H1 (cell line): ENCODE measurements at regions not wholly inside any gene's neighbourhood (a gene's known extent, or its start where the extent isn't known, plus 50 kb on each side); places are given as distances from the start of the nearest gene placed in this dataset.

Experiments
- CBX8 ChIP-seq: fragments of 300-800, 300-1000 bp; sonication (generic); IDR thresholded peaks from 2 replicates; pipeline ENCODE4 v1.7.1; 2016; ENCODE audit warnings: low read depth, low read length, borderline replicate concordance
- CHD2 ChIP-seq: IDR thresholded peaks from 2 replicates; pipeline ENCODE4 v1.6.1; 2012; ENCODE audit warnings: low read length, improper control_type of control experiment
- CREB1 ChIP-seq: IDR thresholded peaks from 2 replicates; pipeline ENCODE4 v1.6.1; 2012; ENCODE audit warnings: inconsistent platforms
- CTCF ChIP-seq, 3 experiments: IDR thresholded peaks; 1 replicate in 2 of 3; 2 replicates in 1 of 3; pipeline versions ENCODE4 v1.5.1 to v1.6.1; 2011; ENCODE audit warnings: low read length in 3 of 3, mild to moderate bottlenecking in 3 of 3, inconsistent platforms in 2 of 3, low read depth in 1 of 3, moderate library complexity in 1 of 3; ENCODE audit not compliant: insufficient read depth in 1 of 3; ENCODE audit errors: control extremely low read depth in 1 of 3
- EP300 ChIP-seq, 2 experiments: IDR thresholded peaks; 1 replicate in 1 of 2; 2 replicates in 1 of 2; pipeline ENCODE4 v1.6.1; 2011 to 2012; ENCODE audit warnings: low read depth in 2 of 2, low read length in 2 of 2, mild to moderate bottlenecking in 2 of 2, borderline replicate concordance in 1 of 2, inconsistent platforms in 1 of 2, moderate library complexity in 1 of 2
- POLR2A ChIP-seq, 2 experiments: IDR thresholded peaks; 1 replicate in 1 of 2; 2 replicates in 1 of 2; pipeline ENCODE4 v1.6.1; 2011; ENCODE audit warnings: low read depth in 2 of 2, low read length in 2 of 2, mild to moderate bottlenecking in 2 of 2; ENCODE audit errors: control extremely low read depth in 1 of 2
- POLR2AphosphoS5 ChIP-seq: IDR thresholded peaks from 2 replicates; pipeline ENCODE4 v1.6.1; 2011; ENCODE audit warnings: low read depth, low read length
- RFX5 ChIP-seq: IDR thresholded peaks from 2 replicates; pipeline ENCODE4 v1.6.1; 2011; ENCODE audit warnings: low read depth, low read length, improper control_type of control experiment, borderline replicate concordance
- RNF2 ChIP-seq: fragments of 200-900, 300-1000 bp; sonication (generic); IDR thresholded peaks from 2 replicates; pipeline ENCODE4 v1.7.1; 2016; ENCODE audit warnings: borderline replicate concordance, low read depth, mild to moderate bottlenecking, antibody characterized with exemption, low read length; ENCODE audit not compliant: poor library complexity, severe bottlenecking; ENCODE audit errors: missing control alignments
- SP4 ChIP-seq: IDR thresholded peaks from 2 replicates; pipeline ENCODE4 v1.6.1; 2012; ENCODE audit warnings: low read length, inconsistent platforms
- TBP ChIP-seq: IDR thresholded peaks from 2 replicates; pipeline ENCODE4 v1.6.1; 2011; ENCODE audit warnings: low read depth, low read length, improper control_type of control experiment
- TF ChIP-seq, protein P1 (sequence below): IDR thresholded peaks from 2 replicates; pipeline ENCODE4 v1.6.1; 2011; ENCODE audit warnings: low read depth, mild to moderate bottlenecking, low read length; ENCODE audit not compliant: insufficient read depth

GRCh38 chr7:93693796-93694195, 119.3 kb upstream of the CALCR start:
- TF ChIP-seq TBP: no peak
- no peak for TF ChIP-seq EP300 (IDR thresholded peaks at IDR 0.05; ENCODE audit: borderline replicate concordance in 1 of 2, low read depth in 2 of 2, low read length in 2 of 2)
- TF ChIP-seq CHD2: no peak
- no peak for TF ChIP-seq RFX5
- no peak for TF ChIP-seq POLR2A (IDR thresholded peaks at IDR 0.05; ENCODE audit: control extremely low read depth in 1 of 2, low read depth in 2 of 2, low read length in 2 of 2)
- TF ChIP-seq SP4: no peak
- TF ChIP-seq CREB1: no peak
- no peak for TF ChIP-seq POLR2AphosphoS5
- TF ChIP-seq RNF2: no peak
- TF ChIP-seq CTCF (IDR thresholded peaks at IDR 0.05; ENCODE audit: control extremely low read depth in 1 of 3, insufficient read depth in 1 of 3, low read depth in 1 of 3, low read length in 3 of 3): no peak
- no peak for TF ChIP-seq CBX8
- TF ChIP-seq, protein P1, sequence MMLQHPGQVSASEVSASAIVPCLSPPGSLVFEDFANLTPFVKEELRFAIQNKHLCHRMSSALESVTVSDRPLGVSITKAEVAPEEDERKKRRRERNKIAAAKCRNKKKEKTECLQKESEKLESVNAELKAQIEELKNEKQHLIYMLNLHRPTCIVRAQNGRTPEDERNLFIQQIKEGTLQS: no peak
